Naive thymus-derived CD8-positive, alpha-beta T cell (primary cell): ENCODE measurements at regions not wholly inside any gene's neighbourhood (a gene's known extent, or its start where the extent isn't known, plus 50 kb on each side); places are given as distances from the start of the nearest gene placed in this dataset.

Source experiments
- ATAC-seq, 2 donors: fragments of 150-1000 bp; cut with Tn5 transposase in 1 of 2; sonication (Bioruptor Pico), chemical (Tn5 transposase) in 1 of 2; 1 replicate in 1 of 2; 2 replicates in 1 of 2; pipeline ENCODE4 v1.10.0; 2021; ENCODE audit warnings: mild to moderate bottlenecking in 2 of 2, moderate library complexity in 2 of 2
- POLR2A ChIA-PET: fragments of 350-600 bp; sonication (Branson Sonifier 250); formaldehyde crosslinking; loops from one replicate; lab custom pipeline; 2021; ENCODE audit warnings: antibody characterized with exemption; lab: Charles Lee
- DNase-seq, 10 donors: peaks; one replicate each; pipeline versions ENCODE4 v3.0.0 to v3.0.0-alpha.2; 2020 to 2022
- H3K27ac Mint-ChIP-seq, 10 donors: one replicate each; pipeline ENCODE4 v1.8.0; 2020 to 2022; ENCODE audit warnings: mild to moderate bottlenecking in 10 of 10, mixed read lengths in 10 of 10, moderate library complexity in 4 of 10, inconsistent platforms in 1 of 10
- H3K27me3 Mint-ChIP-seq, 5 donors: one replicate each; pipeline ENCODE4 v1.8.0; 2021 to 2022; ENCODE audit warnings: mixed read lengths in 5 of 5
- H3K36me3 Mint-ChIP-seq, 3 donors: one replicate each; pipeline ENCODE4 v1.8.0; 2020 to 2022; ENCODE audit warnings: mixed read lengths in 3 of 3, mild to moderate bottlenecking in 2 of 3, inconsistent platforms in 1 of 3
- H3K4me1 Mint-ChIP-seq, 4 donors: one replicate each; pipeline ENCODE4 v1.8.0; 2021 to 2022; ENCODE audit warnings: mixed read lengths in 4 of 4
- H3K4me3 Mint-ChIP-seq, 10 donors: one replicate each; pipeline ENCODE4 v1.8.0; 2020 to 2022; ENCODE audit warnings: mild to moderate bottlenecking in 10 of 10, mixed read lengths in 10 of 10, moderate library complexity in 6 of 10, inconsistent platforms in 1 of 10
- H3K9me3 Mint-ChIP-seq, 9 donors: one replicate each; pipeline ENCODE4 v1.8.0; 2020 to 2022; ENCODE audit warnings: mixed read lengths in 9 of 9, mild to moderate bottlenecking in 3 of 9, inconsistent platforms in 1 of 9, moderate library complexity in 1 of 9

DNA sequence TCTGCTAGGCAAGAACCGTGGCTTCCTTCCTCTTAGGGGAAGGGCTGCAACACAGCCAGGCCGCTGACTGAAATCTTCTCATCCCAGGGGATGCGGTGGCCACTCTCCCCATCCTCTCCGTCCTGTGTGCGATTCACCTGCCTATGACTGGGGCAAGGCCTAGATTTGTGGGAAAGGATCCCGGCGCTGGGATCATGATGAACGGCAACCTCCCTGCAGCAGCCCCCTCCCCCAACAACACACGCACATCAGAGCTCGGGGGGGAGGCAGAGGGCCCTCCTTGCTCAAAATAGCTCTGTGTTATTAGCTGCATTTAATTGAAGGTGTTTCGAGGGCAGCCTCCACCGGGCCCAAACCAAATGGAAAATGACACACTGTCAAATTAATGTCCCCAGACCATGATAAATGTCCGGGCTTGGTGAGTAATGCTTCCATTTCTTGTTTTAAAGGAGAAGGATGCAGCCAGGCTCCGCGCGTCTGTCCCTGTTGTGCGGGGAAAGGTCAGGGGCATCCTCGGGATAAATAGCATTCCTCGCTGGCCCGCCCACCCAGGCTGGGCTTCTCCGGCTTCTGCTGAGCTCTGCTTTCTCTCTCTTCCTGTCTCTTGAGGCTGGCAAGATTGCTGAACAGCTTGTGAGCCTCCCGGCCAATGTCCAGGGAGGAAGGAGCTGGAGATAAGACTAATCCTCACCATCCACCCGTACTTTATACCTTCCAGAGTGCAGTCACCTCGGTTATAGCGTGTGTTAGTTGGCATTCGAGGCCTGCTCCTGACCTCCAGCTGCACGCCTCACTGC lies 56.4 kb upstream of the TLE3 start:
- POLR2A ChIA-PET, result no interaction called here
- Mint-ChIP-seq H3K4me3 (no peak overlapping the region), H3K4me1 (peaks cover 0 to 8% (median 0%) of the 10 kb centered on the region in 4 donors), H3K36me3 (no peaks in the 10 kb centered on the region), H3K9me3 (no peaks in the 10 kb centered on the region), H3K27ac (peak overlapping the region in 2 of 10 donors; percentile 41 to 63), H3K27me3 (peaks cover 2 to 18% (median 10%) of the 10 kb centered on the region in 5 donors)
- no peak for DNase-seq
- no peak for ATAC-seq

DNA sequence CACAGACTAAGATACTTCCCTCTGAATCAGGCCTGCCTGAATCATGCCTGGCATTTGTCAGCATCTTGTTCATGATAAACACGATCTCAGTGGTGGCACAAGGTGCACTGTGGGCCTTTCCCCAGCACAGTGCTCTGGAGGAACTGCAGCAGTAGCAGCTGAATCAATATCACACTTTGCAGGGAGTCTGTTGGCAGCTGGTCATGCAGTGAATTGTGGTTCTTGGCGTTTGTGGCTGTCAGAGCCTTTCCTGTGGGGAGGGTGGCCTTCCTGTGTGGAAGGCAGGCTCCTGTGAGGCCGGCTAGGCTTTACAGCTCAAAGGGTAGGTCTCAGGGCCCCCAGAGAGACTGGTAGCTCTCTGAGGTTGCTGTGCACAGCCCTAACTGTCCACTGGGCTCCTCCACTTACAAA lies 54.4 kb upstream of the TLE3 start:
- no peak overlapping the region for H3K27ac Mint-ChIP-seq
- ATAC-seq, result no peak
- no peak overlapping the region for H3K4me3 Mint-ChIP-seq
- peaks cover 0 to 8% (median 1%) of the 10 kb centered on the region in 4 donors for H3K4me1 Mint-ChIP-seq
- DNase-seq, result no peak
- H3K9me3 Mint-ChIP-seq, result no peaks in the 10 kb centered on the region
- no peaks in the 10 kb centered on the region for H3K36me3 Mint-ChIP-seq
- POLR2A ChIA-PET, result no interaction called here
- H3K27me3 Mint-ChIP-seq, result peaks cover 0 to 14% (median 0%) of the 10 kb centered on the region in 5 donors

DNA sequence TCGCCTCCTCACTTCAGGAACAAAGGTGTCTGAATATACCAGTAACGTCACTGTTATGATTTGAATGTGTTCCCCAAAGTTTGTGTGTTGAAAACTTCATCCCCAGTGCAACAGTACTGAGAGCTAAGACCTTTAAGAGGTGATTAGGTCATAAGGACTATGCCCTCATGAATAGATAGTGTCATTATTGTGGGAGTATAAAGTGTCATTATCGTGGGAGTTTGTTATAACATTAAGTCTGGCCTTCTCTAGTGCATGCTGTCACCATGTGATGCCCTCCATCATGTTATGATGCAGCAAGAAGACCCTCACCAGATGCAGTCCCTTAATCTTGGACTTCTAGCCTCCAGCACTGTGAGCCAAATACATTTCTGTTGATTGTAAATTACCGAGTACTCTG lies 53.7 kb upstream of the TLE3 start:
- Mint-ChIP-seq H3K4me3 (no peak overlapping the region), H3K27me3 (peaks cover 0 to 14% (median 0%) of the 10 kb centered on the region in 5 donors), H3K36me3 (no peaks in the 10 kb centered on the region), H3K27ac (no peak overlapping the region), H3K4me1 (peaks cover 0 to 8% (median 1%) of the 10 kb centered on the region in 4 donors), H3K9me3 (no peaks in the 10 kb centered on the region)
- DNase-seq (no peak), ATAC-seq (no peak)
- POLR2A ChIA-PET, result no interaction called here

DNA sequence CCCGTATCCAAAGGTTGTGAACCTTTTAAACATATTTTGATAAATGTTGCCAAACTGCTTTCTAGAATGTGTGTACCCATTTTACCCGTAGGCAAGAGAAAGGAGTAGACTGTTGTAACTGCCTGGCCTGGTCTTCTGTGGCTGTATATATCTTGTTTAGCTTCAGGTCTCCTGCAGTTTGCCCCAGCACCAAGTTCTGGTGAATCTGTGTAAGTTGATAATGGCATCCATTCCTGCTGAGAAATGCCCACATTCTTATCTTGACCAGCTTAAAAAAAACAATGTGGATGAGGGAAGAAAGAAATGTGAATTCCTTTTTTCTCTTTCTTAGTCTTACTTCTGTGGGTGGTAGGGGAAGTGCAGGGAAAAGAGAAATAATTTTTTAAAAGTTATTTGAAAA lies 53.3 kb upstream of the TLE3 start:
- no peak for DNase-seq
- Mint-ChIP-seq H3K4me1 (peaks cover 0 to 8% (median 1%) of the 10 kb centered on the region in 4 donors), H3K27me3 (peaks cover 0 to 11% (median 0%) of the 10 kb centered on the region in 5 donors), H3K36me3 (no peaks in the 10 kb centered on the region), H3K27ac (no peak overlapping the region), H3K4me3 (no peak overlapping the region), H3K9me3 (no peaks in the 10 kb centered on the region)
- POLR2A ChIA-PET, result no interaction called here
- no peak for ATAC-seq

DNA sequence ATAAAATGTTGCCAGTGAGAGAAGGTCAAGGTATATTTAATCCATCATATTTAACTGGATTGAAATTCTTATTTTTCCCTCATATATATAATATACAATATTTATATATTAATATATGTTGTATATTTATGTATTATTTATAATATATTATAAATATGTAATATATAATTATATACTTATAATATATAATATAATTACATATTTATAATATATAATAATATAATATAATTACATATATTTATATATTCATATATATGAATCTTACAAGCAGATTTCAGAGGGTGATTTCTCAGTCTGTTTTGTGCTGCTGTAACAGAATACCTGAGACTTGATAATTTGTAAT lies 52.7 kb upstream of the TLE3 start:
- H3K4me3 Mint-ChIP-seq, result no peak overlapping the region
- H3K9me3 Mint-ChIP-seq, result no peaks in the 10 kb centered on the region
- H3K4me1 Mint-ChIP-seq, result peaks cover 0 to 8% (median 1%) of the 10 kb centered on the region in 4 donors
- no peak overlapping the region for H3K27ac Mint-ChIP-seq
- H3K27me3 Mint-ChIP-seq, result peaks cover 0 to 11% (median 0%) of the 10 kb centered on the region in 5 donors
- no peak for ATAC-seq
- no peak for DNase-seq
- H3K36me3 Mint-ChIP-seq, result no peaks in the 10 kb centered on the region
- POLR2A ChIA-PET, result no interaction called here

DNA sequence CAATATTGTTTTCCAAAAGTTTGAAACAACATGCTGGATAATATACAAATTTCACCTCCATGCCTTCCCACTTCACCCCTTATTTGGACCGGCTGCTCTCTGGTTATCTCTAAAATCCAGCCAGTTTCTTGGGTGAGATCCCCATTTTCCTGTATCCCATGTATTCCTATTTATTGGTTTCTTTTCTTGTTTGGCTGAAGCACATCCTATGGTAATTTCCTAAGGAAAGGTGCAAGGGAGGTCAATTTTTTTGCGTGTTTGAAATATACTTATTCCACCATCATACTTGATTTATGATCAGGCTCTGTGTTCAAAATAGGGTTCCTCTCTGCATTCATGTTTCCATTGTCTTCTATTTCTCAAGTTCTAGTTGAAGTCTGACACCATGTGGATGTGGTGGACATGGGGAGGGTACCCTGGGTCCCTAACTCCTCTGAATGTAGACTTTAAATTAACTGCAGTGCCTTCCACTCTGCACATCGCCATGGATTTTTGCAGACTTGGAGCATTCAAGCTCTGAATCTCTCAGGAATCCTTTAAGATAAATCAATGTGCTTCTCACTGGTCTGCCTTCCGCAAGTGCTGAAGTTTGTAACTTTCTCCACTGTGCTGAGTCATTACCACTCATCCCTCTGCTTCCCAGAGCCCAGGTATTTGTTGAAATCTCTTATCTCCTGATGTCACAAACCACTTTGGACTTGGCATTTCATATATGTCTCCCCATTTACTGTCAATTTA lies 52.1 kb upstream of the TLE3 start:
- H3K36me3 Mint-ChIP-seq, result no peaks in the 10 kb centered on the region
- H3K4me1 Mint-ChIP-seq, result peaks cover 0 to 8% (median 1%) of the 10 kb centered on the region in 4 donors
- DNase-seq, result no peak
- H3K27ac Mint-ChIP-seq, result no peak overlapping the region
- peaks cover 0 to 12% (median 0%) of the 10 kb centered on the region in 5 donors for H3K27me3 Mint-ChIP-seq
- POLR2A ChIA-PET, result no interaction called here
- H3K4me3 Mint-ChIP-seq, result no peak overlapping the region
- ATAC-seq, result no peak
- H3K9me3 Mint-ChIP-seq, result no peaks in the 10 kb centered on the region

DNA sequence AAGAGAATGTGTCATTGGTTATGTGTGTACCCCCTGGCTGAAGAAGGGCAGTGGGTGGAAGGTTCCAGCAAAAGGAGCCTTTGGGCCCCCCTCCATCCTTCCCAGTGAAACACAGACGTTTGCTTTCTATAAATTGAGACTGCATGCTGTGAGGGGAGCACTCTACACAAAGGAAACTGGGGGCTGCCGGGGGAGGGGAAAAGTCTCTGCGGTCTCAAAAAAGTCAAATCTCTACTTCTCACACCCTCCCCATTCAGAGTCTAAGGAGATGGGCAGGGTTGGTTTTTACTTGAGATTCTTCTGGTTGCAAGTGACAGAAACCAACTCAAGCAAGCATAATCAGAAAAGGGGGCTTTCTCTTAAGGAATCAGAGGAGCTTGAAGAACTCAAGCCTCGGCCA lies 50.1 kb upstream of the TLE3 start:
- Mint-ChIP-seq H3K9me3 (no peaks in the 10 kb centered on the region), H3K27ac (no peak overlapping the region), H3K36me3 (no peaks in the 10 kb centered on the region), H3K4me1 (peaks cover 0 to 11% (median 2%) of the 10 kb centered on the region in 4 donors), H3K4me3 (no peak overlapping the region), H3K27me3 (peaks cover 0 to 20% (median 6%) of the 10 kb centered on the region in 5 donors)
- DNase-seq (no peak), ATAC-seq (no peak)
- POLR2A ChIA-PET, result no interaction called here
